WERI-Rb-1 (cell line): ENCODE measurements at regions not wholly inside any gene's neighbourhood (a gene's known extent, or its start where the extent isn't known, plus 50 kb on each side); places are given as distances from the start of the nearest gene placed in this dataset.

Experiments used
- DNase-seq: peaks from one replicate; pipeline ENCODE4 v3.0.0-alpha.2; 2020
- H3K27ac ChIP-seq: fragments of 250-450 bp; sonication (Bioruptor Pico); 2 replicates; pipeline ENCODE4 v1.5.1; 2020; ENCODE audit warnings: mild to moderate bottlenecking, moderate library complexity
- H3K27me3 ChIP-seq: fragments of 250-450 bp; sonication (Bioruptor Pico); 2 replicates; pipeline ENCODE4 v1.5.1; 2021; ENCODE audit warnings: mild to moderate bottlenecking, low read depth, moderate library complexity; ENCODE audit not compliant: insufficient read depth, severe bottlenecking
- H3K36me3 ChIP-seq: fragments of 250-450 bp; sonication (Bioruptor Pico); 2 replicates; pipeline ENCODE4 v1.5.1; 2020; ENCODE audit warnings: mild to moderate bottlenecking, moderate library complexity
- H3K4me3 ChIP-seq: 2 replicates; pipeline ENCODE4 v1.5.1; 2011; ENCODE audit warnings: low read depth, mild to moderate bottlenecking, control low read depth, low read length
- H3K9me3 ChIP-seq: fragments of 250-450 bp; sonication (Bioruptor Pico); 2 replicates; pipeline ENCODE4 v1.5.1; 2021; ENCODE audit warnings: mild to moderate bottlenecking, moderate library complexity; ENCODE audit not compliant: severe bottlenecking
- CTCF ChIP-seq: IDR thresholded peaks from 2 replicates; pipeline ENCODE4 v1.5.1; 2011; ENCODE audit warnings: low read depth, mild to moderate bottlenecking, control low read depth, inconsistent platforms, low read length

- no peak for TF ChIP-seq CTCF
- Histone ChIP-seq H3K36me3 (no peaks in the 10 kb centered on the region), H3K9me3 (no peaks in the 10 kb centered on the region), H3K27me3 (no peaks in the 10 kb centered on the region), H3K27ac (no peak overlapping the region), H3K4me3 (no peak overlapping the region)
- no peak for DNase-seq
Measured at GRCh38 chr3:186458306-186459107, 85.7 kb downstream of the CRYGS start.

GRCh38 chr3:186457236-186457635, 86.9 kb downstream of the CRYGS start:
- no peaks in the 10 kb centered on the region for H3K9me3 ChIP-seq
- H3K27me3 ChIP-seq = no peaks in the 10 kb centered on the region
- H3K36me3 ChIP-seq = no peaks in the 10 kb centered on the region
- no peak overlapping the region for H3K4me3 ChIP-seq
- no peak overlapping the region for H3K27ac ChIP-seq
- DNase-seq = no peak
- no peak for TF ChIP-seq CTCF

GRCh38 chr3:186456731-186457191, 87.4 kb downstream of the CRYGS start:
- H3K4me3 ChIP-seq = no peak overlapping the region
- H3K27ac ChIP-seq = no peak overlapping the region
- no peaks in the 10 kb centered on the region for H3K9me3 ChIP-seq
- no peak for TF ChIP-seq CTCF
- no peaks in the 10 kb centered on the region for H3K36me3 ChIP-seq
- no peak for DNase-seq
- H3K27me3 ChIP-seq = no peaks in the 10 kb centered on the region

DNA sequence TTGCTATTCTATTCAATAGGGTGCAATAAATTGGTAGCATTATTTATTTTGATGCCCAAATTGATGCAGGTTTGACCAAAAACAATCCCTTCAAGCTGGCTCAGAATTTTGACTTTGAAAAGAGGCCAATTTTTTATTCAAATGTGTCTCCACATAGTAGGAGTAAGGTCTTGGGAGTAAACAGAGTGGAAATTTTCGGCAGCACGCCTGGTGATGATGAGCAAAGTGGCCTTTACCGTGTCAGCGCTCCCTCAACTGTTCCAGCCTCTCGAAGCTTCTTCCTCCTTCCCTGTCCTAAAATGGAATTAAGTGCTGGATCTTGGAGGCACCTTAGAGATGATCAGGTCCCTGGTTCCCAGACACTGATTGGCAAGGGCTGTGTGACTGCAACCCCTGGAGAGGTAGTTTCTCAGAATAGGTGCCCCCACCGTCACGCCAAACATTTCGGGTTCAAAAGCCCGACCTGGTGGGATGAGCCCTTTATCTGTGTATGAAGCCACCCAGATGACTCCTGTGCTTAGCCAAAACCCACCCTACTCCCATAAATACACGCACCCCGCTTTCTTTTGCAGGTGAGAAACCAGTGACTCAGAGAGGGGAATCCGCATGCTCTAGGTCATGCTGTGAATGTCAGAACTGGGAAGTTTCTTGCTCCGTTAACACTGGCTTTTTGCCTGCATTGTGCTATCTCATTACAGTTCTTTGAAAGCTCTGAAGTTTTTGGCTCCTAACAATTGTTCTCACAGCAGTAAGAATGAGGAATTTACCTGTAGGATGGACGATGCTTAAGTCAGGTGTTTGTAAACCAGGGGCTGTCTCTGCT, 89.1 kb downstream of the CRYGS start:
- TF ChIP-seq CTCF = no peak
- DNase-seq = no peak

GRCh38 chr3:186453531-186453930, 90.6 kb downstream of the CRYGS start:
- DNase-seq = no peak
- no peak overlapping the region for H3K4me3 ChIP-seq
- H3K36me3 ChIP-seq = no peaks in the 10 kb centered on the region
- H3K27me3 ChIP-seq = no peaks in the 10 kb centered on the region
- TF ChIP-seq CTCF = no peak
- no peaks in the 10 kb centered on the region for H3K9me3 ChIP-seq
- no peak overlapping the region for H3K27ac ChIP-seq

More for the DNA sequence above, 89.1 kb downstream of the CRYGS start:
- Histone ChIP-seq H3K9me3 (no peaks in the 10 kb centered on the region), H3K4me3 (no peak overlapping the region), H3K27ac (no peak overlapping the region), H3K36me3 (no peaks in the 10 kb centered on the region), H3K27me3 (no peaks in the 10 kb centered on the region)
